ENCODE measurements at regions not wholly inside any gene's neighbourhood (a gene's known extent, or its start where the extent isn't known, plus 50 kb on each side); places are given as distances from the start of the nearest gene placed in this dataset.

DNA sequence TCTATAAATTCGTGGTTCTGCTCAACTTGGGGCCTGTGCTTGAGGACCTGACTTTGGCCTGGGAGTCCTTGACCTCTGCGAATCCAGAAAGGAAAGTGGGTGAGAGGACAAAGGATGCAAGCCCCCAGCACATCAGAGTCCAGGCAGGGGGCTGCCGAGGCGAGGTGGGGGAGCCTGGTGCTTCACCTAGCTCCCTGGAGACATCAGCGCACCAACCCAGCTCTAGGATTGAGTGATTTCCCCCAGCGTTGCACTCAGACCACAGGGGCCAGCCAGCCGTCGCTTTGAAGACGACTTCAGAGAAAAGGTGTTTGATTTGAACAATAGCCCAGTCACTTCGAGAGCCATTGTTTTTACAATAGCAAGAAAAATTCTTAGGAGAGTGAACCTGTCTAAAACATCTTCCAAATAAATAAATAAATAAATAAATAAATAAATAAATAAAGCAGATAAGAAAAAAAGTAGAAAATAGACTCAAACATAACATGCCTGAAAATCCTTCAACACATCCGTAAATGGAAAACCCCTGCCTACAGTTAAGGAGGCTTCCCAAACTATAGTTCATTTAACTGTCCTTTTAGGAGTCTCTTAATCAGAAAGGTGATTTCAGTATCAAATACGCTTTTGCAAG is 180.9 kb downstream of the RBFOX3 start:
- TF ChIP-seq, protein P1, sequence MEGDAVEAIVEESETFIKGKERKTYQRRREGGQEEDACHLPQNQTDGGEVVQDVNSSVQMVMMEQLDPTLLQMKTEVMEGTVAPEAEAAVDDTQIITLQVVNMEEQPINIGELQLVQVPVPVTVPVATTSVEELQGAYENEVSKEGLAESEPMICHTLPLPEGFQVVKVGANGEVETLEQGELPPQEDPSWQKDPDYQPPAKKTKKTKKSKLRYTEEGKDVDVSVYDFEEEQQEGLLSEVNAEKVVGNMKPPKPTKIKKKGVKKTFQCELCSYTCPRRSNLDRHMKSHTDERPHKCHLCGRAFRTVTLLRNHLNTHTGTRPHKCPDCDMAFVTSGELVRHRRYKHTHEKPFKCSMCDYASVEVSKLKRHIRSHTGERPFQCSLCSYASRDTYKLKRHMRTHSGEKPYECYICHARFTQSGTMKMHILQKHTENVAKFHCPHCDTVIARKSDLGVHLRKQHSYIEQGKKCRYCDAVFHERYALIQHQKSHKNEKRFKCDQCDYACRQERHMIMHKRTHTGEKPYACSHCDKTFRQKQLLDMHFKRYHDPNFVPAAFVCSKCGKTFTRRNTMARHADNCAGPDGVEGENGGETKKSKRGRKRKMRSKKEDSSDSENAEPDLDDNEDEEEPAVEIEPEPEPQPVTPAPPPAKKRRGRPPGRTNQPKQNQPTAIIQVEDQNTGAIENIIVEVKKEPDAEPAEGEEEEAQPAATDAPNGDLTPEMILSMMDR (IDR thresholded peaks at IDR 0.05): no peak
- TF ChIP-seq POLR2A (IDR thresholded peaks at IDR 0.05) (no peak), EP300 (IDR thresholded peaks at IDR 0.05) (no peak)
